GM19438 (cell line): ENCODE measurements at regions not wholly inside any gene's neighbourhood (a gene's known extent, or its start where the extent isn't known, plus 50 kb on each side); places are given as distances from the start of the nearest gene placed in this dataset.
"Not testable (repeated sequence)": the region's sequence is repeated elsewhere in the genome, so short reads cannot be mapped to it uniquely, and the experiment has no call there.

Experiments used
- ATAC-seq: cut with Tn5 transposase; IDR thresholded peaks from one replicate; pipeline ENCODE4 v1.9.1; 2021; ENCODE audit warnings: low read depth; ENCODE audit not compliant: unreplicated experiment

GRCh38 chr20:53823121-53823764 is 229.6 kb upstream of the ZNF217 start:
- no peak for ATAC-seq

GRCh38 chr20:53822534-53822933 is 228.9 kb upstream of the ZNF217 start:
- ATAC-seq: no peak

GRCh38 chr20:53819973-53820451 is 226.4 kb upstream of the ZNF217 start:
- no peak for ATAC-seq

GRCh38 chr20:53818457-53819177 is 225.0 kb upstream of the ZNF217 start:
- ATAC-seq: no peak

- ATAC-seq: not testable (repeated sequence)
These were observed 223.9 kb upstream of the ZNF217 start for GRCh38 chr20:53817513-53817912.

GRCh38 chr20:53816872-53817398 is 223.3 kb upstream of the ZNF217 start:
- ATAC-seq: no peak

- no peak for ATAC-seq
These were observed 221.9 kb upstream of the ZNF217 start for GRCh38 chr20:53815509-53815908.

GRCh38 chr20:53814060-53814459 is 220.4 kb upstream of the ZNF217 start:
- no peak for ATAC-seq

- no peak for ATAC-seq
These were observed 220.0 kb upstream of the ZNF217 start for GRCh38 chr20:53813636-53814035.

GRCh38 chr20:53811577-53811976 is 217.9 kb upstream of the ZNF217 start:
- ATAC-seq: no peak

- no peak for ATAC-seq
These were observed 217.2 kb upstream of the ZNF217 start for GRCh38 chr20:53810661-53811355.

- ATAC-seq: no peak
These were observed 216.2 kb upstream of the ZNF217 start for GRCh38 chr20:53809728-53810365.

GRCh38 chr20:53809217-53809616 is 215.6 kb upstream of the ZNF217 start:
- ATAC-seq: no peak

GRCh38 chr20:53808733-53809132 is 215.1 kb upstream of the ZNF217 start:
- no peak for ATAC-seq

GRCh38 chr20:53808302-53808701 is 214.7 kb upstream of the ZNF217 start:
- ATAC-seq: not testable (repeated sequence)

- no peak for ATAC-seq
These were observed 213.2 kb upstream of the ZNF217 start for GRCh38 chr20:53806683-53807401.

GRCh38 chr20:53805895-53806384 is 212.3 kb upstream of the ZNF217 start:
- ATAC-seq: no peak

GRCh38 chr20:53804920-53805894 is 211.6 kb upstream of the ZNF217 start:
- no peak for ATAC-seq

- not testable (repeated sequence) for ATAC-seq
These were observed 210.7 kb upstream of the ZNF217 start for GRCh38 chr20:53804308-53804707.
